NCI-H69 (cell line): ENCODE measurements at regions not wholly inside any gene's neighbourhood (a gene's known extent, or its start where the extent isn't known, plus 50 kb on each side); places are given as distances from the start of the nearest gene placed in this dataset.
A peak's percentile ranks its signal among the peaks of the same experiment; 100 is the strongest.

Source experiments
- DNase-seq: peaks from one replicate; lab custom pipeline; 2025; lab: John Stamatoyannopoulos, UW

- no peak for DNase-seq
These were observed 57.3 kb upstream of the PPP1CB start for GRCh38 chr2:28694364-28694763.

GRCh38 chr2:28695245-28695647 lies 56.4 kb upstream of the PPP1CB start:
- DNase-seq: peak; percentile 57

- peak; percentile 24 for DNase-seq
These were observed 55.4 kb upstream of the PPP1CB start for GRCh38 chr2:28696261-28696660.

- DNase-seq: peak; percentile 85
These were observed 54.0 kb upstream of the PPP1CB start for GRCh38 chr2:28697602-28698149.

- no peak for DNase-seq
These were observed 53.1 kb upstream of the PPP1CB start for GRCh38 chr2:28698545-28698944.
